Sigmoid colon (tissue), 4 donors: ENCODE measurements at regions not wholly inside any gene's neighbourhood (a gene's known extent, or its start where the extent isn't known, plus 50 kb on each side); places are given as distances from the start of the nearest gene placed in this dataset.

Source experiments
- EP300 ChIP-seq, 4 donors: sonication (generic); formaldehyde crosslinking; IDR thresholded peaks; one replicate each; pipeline ENCODE4 v1.6.1; 2017; ENCODE audit warnings: antibody characterized with exemption in 4 of 4
- POLR2A ChIP-seq, 2 donors: fragments of 450-650 bp; IDR thresholded peaks; one replicate each; pipeline ENCODE4 v1.6.1; 2016; ENCODE audit warnings: antibody characterized with exemption in 2 of 2, mild to moderate bottlenecking in 2 of 2, moderate library complexity in 2 of 2
- POLR2AphosphoS5 ChIP-seq, 4 donors: sonication (generic); formaldehyde crosslinking; IDR thresholded peaks; one replicate each; pipeline ENCODE4 v1.6.1; 2017; ENCODE audit warnings: antibody characterized with exemption in 4 of 4
- TF ChIP-seq, protein P1 (sequence below), 4 experiments: fragments of 450-650 bp in 3 of 4; fragments of 200-600 bp in 1 of 4; IDR thresholded peaks; one replicate each; pipeline ENCODE4 v1.5.1; 2016 to 2019; ENCODE audit warnings: antibody characterized with exemption in 4 of 4, mild to moderate bottlenecking in 3 of 4, moderate library complexity in 2 of 4

DNA sequence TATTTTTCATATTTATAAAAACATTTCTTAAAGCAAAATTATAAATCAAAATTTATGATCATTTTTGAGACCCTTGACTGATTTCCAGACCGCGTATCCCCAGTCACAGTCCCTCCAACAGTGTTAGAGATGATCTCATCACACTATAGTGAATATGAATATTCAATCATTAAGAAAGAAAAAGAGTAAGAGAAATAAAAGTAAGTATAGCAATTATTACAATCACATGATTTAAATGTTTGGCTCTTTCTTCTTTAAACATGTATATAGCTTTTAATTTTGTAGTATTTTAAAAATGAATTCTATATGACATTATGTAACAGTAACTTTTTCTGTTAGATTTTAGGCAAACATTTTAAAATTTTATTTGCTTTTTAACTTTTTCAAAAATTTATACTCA, 438.3 kb downstream of the RFPL4B start:
- no peak for TF ChIP-seq EP300 (IDR thresholded peaks at IDR 0.05)
- TF ChIP-seq, protein P1, sequence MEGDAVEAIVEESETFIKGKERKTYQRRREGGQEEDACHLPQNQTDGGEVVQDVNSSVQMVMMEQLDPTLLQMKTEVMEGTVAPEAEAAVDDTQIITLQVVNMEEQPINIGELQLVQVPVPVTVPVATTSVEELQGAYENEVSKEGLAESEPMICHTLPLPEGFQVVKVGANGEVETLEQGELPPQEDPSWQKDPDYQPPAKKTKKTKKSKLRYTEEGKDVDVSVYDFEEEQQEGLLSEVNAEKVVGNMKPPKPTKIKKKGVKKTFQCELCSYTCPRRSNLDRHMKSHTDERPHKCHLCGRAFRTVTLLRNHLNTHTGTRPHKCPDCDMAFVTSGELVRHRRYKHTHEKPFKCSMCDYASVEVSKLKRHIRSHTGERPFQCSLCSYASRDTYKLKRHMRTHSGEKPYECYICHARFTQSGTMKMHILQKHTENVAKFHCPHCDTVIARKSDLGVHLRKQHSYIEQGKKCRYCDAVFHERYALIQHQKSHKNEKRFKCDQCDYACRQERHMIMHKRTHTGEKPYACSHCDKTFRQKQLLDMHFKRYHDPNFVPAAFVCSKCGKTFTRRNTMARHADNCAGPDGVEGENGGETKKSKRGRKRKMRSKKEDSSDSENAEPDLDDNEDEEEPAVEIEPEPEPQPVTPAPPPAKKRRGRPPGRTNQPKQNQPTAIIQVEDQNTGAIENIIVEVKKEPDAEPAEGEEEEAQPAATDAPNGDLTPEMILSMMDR (IDR thresholded peaks at IDR 0.05) = no peak
- TF ChIP-seq POLR2AphosphoS5 (IDR thresholded peaks at IDR 0.05) = no peak
- no peak for TF ChIP-seq POLR2A (IDR thresholded peaks at IDR 0.05)
